ENCODE measurements at regions not wholly inside any gene's neighbourhood (a gene's known extent, or its start where the extent isn't known, plus 50 kb on each side); places are given as distances from the start of the nearest gene placed in this dataset.

DNA sequence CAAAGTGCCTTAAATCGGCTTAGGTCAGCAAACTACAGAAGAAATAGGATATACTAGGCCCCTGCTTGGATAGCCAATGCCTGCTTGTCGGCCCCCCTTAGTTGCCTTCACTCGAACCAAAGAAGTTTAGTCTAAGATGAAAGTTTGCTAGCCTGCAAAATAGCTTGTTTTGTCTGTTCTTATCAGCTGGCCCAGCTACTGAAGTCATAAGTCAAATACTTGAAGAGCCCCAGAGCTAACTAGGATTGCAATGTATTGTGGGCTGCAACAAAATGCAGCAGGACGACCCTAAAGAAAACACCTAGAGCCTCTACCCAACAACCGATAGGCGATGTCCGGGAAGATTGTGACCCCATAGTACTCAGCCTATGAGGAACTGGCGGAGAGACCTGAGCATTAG is 183.5 kb upstream of the HS6ST1 start:
- POLR2A ChIA-PET, result no interaction called here

More for the DNA sequence above, 183.5 kb upstream of the HS6ST1 start:
- DNase-seq (ENCODE audit: low read depth, low spot score) (no peak), FAIRE-seq (no peak)
- BruUV-seq (replicated peaks), result no TSS peak
- no peak overlapping the region for H3K4me3 ChIP-seq (replicated peaks in 1 of 3; ENCODE audit: insufficient read depth in 1 of 3, low read depth in 1 of 3, low read length in 3 of 3)
- TF ChIP-seq POLR2AphosphoS5 (IDR thresholded peaks at IDR 0.05; ENCODE audit: insufficient read depth, low read depth, low read length) (no peak), MYC (IDR thresholded peaks at IDR 0.05; ENCODE audit: low read depth, low read length) (no peak), POLR2A (IDR thresholded peaks at IDR 0.05; ENCODE audit: low read depth, low read length) (no peak), JUN (IDR thresholded peaks at IDR 0.05; ENCODE audit: borderline replicate concordance, insufficient read depth, insufficient read length, low read depth) (no peak), FOS (IDR thresholded peaks at IDR 0.05; ENCODE audit: borderline replicate concordance, insufficient read depth, low read length) (no peak), GATA2 (IDR thresholded peaks at IDR 0.05; ENCODE audit: insufficient read depth, insufficient read length, low read depth, low read length) (no peak), EZH2 (IDR thresholded peaks at IDR 0.05; ENCODE audit: borderline replicate concordance, low read depth, low read length, severe bottlenecking) (no peak)
- TF ChIP-seq, protein P1, sequence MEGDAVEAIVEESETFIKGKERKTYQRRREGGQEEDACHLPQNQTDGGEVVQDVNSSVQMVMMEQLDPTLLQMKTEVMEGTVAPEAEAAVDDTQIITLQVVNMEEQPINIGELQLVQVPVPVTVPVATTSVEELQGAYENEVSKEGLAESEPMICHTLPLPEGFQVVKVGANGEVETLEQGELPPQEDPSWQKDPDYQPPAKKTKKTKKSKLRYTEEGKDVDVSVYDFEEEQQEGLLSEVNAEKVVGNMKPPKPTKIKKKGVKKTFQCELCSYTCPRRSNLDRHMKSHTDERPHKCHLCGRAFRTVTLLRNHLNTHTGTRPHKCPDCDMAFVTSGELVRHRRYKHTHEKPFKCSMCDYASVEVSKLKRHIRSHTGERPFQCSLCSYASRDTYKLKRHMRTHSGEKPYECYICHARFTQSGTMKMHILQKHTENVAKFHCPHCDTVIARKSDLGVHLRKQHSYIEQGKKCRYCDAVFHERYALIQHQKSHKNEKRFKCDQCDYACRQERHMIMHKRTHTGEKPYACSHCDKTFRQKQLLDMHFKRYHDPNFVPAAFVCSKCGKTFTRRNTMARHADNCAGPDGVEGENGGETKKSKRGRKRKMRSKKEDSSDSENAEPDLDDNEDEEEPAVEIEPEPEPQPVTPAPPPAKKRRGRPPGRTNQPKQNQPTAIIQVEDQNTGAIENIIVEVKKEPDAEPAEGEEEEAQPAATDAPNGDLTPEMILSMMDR (IDR thresholded peaks at IDR 0.05; ENCODE audit: extremely low read depth in 1 of 2, insufficient read depth in 1 of 2, low read depth in 1 of 2, low read length in 2 of 2), result no peak
- TF ChIP-seq, protein P2, sequence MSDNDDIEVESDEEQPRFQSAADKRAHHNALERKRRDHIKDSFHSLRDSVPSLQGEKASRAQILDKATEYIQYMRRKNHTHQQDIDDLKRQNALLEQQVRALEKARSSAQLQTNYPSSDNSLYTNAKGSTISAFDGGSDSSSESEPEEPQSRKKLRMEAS (IDR thresholded peaks at IDR 0.05; ENCODE audit: insufficient read depth, insufficient read length), result no peak
- H3K27me3 ChIP-seq (ENCODE audit: control insufficient read depth in 2 of 2, insufficient read depth in 2 of 2, low read length in 2 of 2), result no peaks in the 10 kb centered on the region
- no peaks in the 10 kb centered on the region for H3K79me2 ChIP-seq (ENCODE audit: control insufficient read depth, insufficient read depth, low read length)
- H3K4me1 ChIP-seq (ENCODE audit: control insufficient read depth, extremely low read depth, insufficient read depth, low read length), result no peaks in the 10 kb centered on the region
- no peak overlapping the region for H3K27ac ChIP-seq (ENCODE audit: insufficient read depth, low read depth, low read length)
- H3K9me3 ChIP-seq (replicated peaks; ENCODE audit: control insufficient read depth, insufficient read depth, low read length), result no peaks in the 10 kb centered on the region
- intact Hi-C loops (cut with micrococcal nuclease), result no loop called here
- CTCF ChIA-PET, result no interaction called here
- H4K20me1 ChIP-seq (replicated peaks; ENCODE audit: control insufficient read depth, extremely low read depth, insufficient read depth, low read length), result no peaks in the 10 kb centered on the region
- H3K36me3 ChIP-seq (ENCODE audit: control insufficient read depth in 2 of 2, extremely low read depth in 1 of 2, insufficient read depth in 2 of 2, low read length in 2 of 2), result no peaks in the 10 kb centered on the region
- H3K4me2 ChIP-seq (ENCODE audit: insufficient read depth, low read length), result no peak overlapping the region
- no peak overlapping the region for H2AFZ ChIP-seq (ENCODE audit: low read depth, low read length)
- no peak overlapping the region for H3K9ac ChIP-seq (replicated peaks; ENCODE audit: extremely low read depth, insufficient read depth, low read length)
- dilution Hi-C loops (cut with MboI; ENCODE audit: extremely low pct_ligation_motif_present, low sequenced_read_pairs), result no loop called here
- H3K9me1 ChIP-seq (replicated peaks; ENCODE audit: control insufficient read depth, extremely low read depth, insufficient read depth, low read length), result no peaks in the 10 kb centered on the region
